HG02798 (cell line): ENCODE measurements at regions not wholly inside any gene's neighbourhood (a gene's known extent, or its start where the extent isn't known, plus 50 kb on each side); places are given as distances from the start of the nearest gene placed in this dataset.
"Not testable (repeated sequence)": the region's sequence is repeated elsewhere in the genome, so short reads cannot be mapped to it uniquely, and the experiment has no call there.

Source experiments
- ATAC-seq: cut with Tn5 transposase; IDR thresholded peaks from one replicate; pipeline ENCODE4 v1.9.1; 2021; ENCODE audit warnings: mild to moderate bottlenecking; ENCODE audit not compliant: unreplicated experiment, poor library complexity

GRCh38 chr10:118962331-118962868, 67.1 kb upstream of the NANOS1 start:
- ATAC-seq: not testable (repeated sequence)

GRCh38 chr10:118963341-118963740, 66.2 kb upstream of the NANOS1 start:
- no peak for ATAC-seq

GRCh38 chr10:118963933-118964332, 65.6 kb upstream of the NANOS1 start:
- ATAC-seq: no peak

GRCh38 chr10:118964476-118964875, 65.0 kb upstream of the NANOS1 start:
- not testable (repeated sequence) for ATAC-seq

GRCh38 chr10:118965096-118965495, 64.4 kb upstream of the NANOS1 start:
- ATAC-seq: no peak

- no peak for ATAC-seq
Observed at GRCh38 chr10:118965645-118966044, 63.9 kb upstream of the NANOS1 start.

- no peak for ATAC-seq
Observed at GRCh38 chr10:118966076-118966849, 63.3 kb upstream of the NANOS1 start.

- no peak for ATAC-seq
Observed at GRCh38 chr10:118966850-118967125, 62.7 kb upstream of the NANOS1 start.

- ATAC-seq: no peak
Observed at GRCh38 chr10:118967160-118967559, 62.4 kb upstream of the NANOS1 start.

GRCh38 chr10:118968060-118968459, 61.5 kb upstream of the NANOS1 start:
- ATAC-seq: no peak

- no peak for ATAC-seq
Observed at GRCh38 chr10:118968482-118968881, 61.0 kb upstream of the NANOS1 start.

- ATAC-seq: no peak
Observed at GRCh38 chr10:118969014-118969413, 60.5 kb upstream of the NANOS1 start.

- no peak for ATAC-seq
Observed at GRCh38 chr10:118970770-118971169, 58.7 kb upstream of the NANOS1 start.

- no peak for ATAC-seq
Observed at GRCh38 chr10:118971187-118971586, 58.3 kb upstream of the NANOS1 start.

GRCh38 chr10:118971876-118972275, 57.6 kb upstream of the NANOS1 start:
- ATAC-seq: no peak

GRCh38 chr10:118973744-118974143, 55.8 kb upstream of the NANOS1 start:
- no peak for ATAC-seq

- no peak for ATAC-seq
Observed at GRCh38 chr10:118974951-118975350, 54.6 kb upstream of the NANOS1 start.

- not testable (repeated sequence) for ATAC-seq
Observed at GRCh38 chr10:118976219-118976618, 53.3 kb upstream of the NANOS1 start.

GRCh38 chr10:118977022-118977599, 52.4 kb upstream of the NANOS1 start:
- no peak for ATAC-seq

GRCh38 chr10:118977835-118978234, 51.7 kb upstream of the NANOS1 start:
- no peak for ATAC-seq

GRCh38 chr10:118978316-118978997, 51.1 kb upstream of the NANOS1 start:
- ATAC-seq: no peak
